ENCODE measurements at regions not wholly inside any gene's neighbourhood (a gene's known extent, or its start where the extent isn't known, plus 50 kb on each side); places are given as distances from the start of the nearest gene placed in this dataset.

DNA sequence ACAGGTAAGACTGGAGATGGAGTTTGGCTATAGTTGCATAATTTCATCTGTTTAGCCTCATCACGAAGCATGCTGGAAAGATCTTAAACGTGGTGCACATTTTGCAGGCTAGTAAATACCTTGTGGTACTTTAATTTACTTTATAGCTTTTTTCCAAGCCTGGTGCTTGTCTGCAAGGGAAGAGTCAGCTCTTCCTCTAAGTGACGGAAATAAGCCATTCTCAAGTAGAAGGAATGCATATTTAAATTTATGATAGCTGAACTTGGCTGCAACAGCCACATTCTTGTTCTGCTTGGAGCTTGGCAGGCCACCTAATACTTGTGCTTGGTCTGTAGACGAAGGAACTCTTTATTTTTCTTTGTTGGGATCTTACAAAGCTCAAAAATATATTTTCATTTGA, 188.0 kb upstream of the PIK3R1 start:
- Histone ChIP-seq H3K4me3 (ENCODE audit: low read depth, low read length) (no peak overlapping the region), H3K36me3 (ENCODE audit: control insufficient read depth in 2 of 2, insufficient read depth in 1 of 2, low read length in 2 of 2) (no peaks in the 10 kb centered on the region), H3K27ac (ENCODE audit: extremely low read depth, low read depth, low read length) (no peak overlapping the region), H3K9me3 (ENCODE audit: control insufficient read depth, insufficient read depth, low read depth, low read length) (no peaks in the 10 kb centered on the region), H3K4me1 (ENCODE audit: control insufficient read depth, insufficient read depth, low read length) (peaks cover 3% of the 10 kb centered on the region; the same call in 1 of the 2 replicates)
- no peak for TF ChIP-seq ZFP3 (tag by site-specific recombination; IDR thresholded peaks at IDR 0.05; ENCODE audit: low read depth)
- ChIA-PET CTCF (interaction anchor here (0.5 to 0.6 kb wide), 2 partner anchors 373 to 987 kb away, joined by 3 to 4 read pairs; no protein-coding TSS in a partner anchor), POLR2A (no interaction called here)

- CTCF ChIA-PET: interaction anchor here (0.5 kb wide), 1 partner anchor 993 kb away, joined by 3 read pairs; no protein-coding TSS in a partner anchor
- Histone ChIP-seq H3K4me1 (ENCODE audit: control insufficient read depth, insufficient read depth, low read length) (peaks cover 3% of the 10 kb centered on the region; the same call in 1 of the 2 replicates), H3K4me3 (ENCODE audit: low read depth, low read length) (no peak overlapping the region), H3K9me3 (ENCODE audit: control insufficient read depth, insufficient read depth, low read depth, low read length) (no peaks in the 10 kb centered on the region), H3K27ac (ENCODE audit: extremely low read depth, low read depth, low read length) (no peak overlapping the region), H3K36me3 (ENCODE audit: control insufficient read depth in 2 of 2, insufficient read depth in 1 of 2, low read length in 2 of 2) (no peaks in the 10 kb centered on the region)
- POLR2A ChIA-PET: no interaction called here
- TF ChIP-seq SCRT1 (tag by site-specific recombination; IDR thresholded peaks at IDR 0.05; ENCODE audit: borderline replicate concordance) (peak; percentile 56), KLF17 (tag by site-specific recombination; IDR thresholded peaks at IDR 0.05) (no peak), GLI4 (tag by site-specific recombination; IDR thresholded peaks at IDR 0.05) (no peak), ZNF776 (tag by site-specific recombination; IDR thresholded peaks at IDR 0.05; ENCODE audit: borderline replicate concordance) (no peak), ZBTB48 (tag by site-specific recombination; IDR thresholded peaks at IDR 0.05) (no peak), SCRT2 (tag by site-specific recombination; IDR thresholded peaks at IDR 0.05) (peak; percentile 65), ZFP37 (tag by site-specific recombination; IDR thresholded peaks at IDR 0.05) (no peak), YY1 (tag by site-specific recombination; IDR thresholded peaks at IDR 0.05) (no peak), ZNF747 (tag by site-specific recombination; IDR thresholded peaks at IDR 0.05) (no peak), ZNF768 (tag by site-specific recombination; IDR thresholded peaks at IDR 0.05) (no peak), ZNF175 (tag by site-specific recombination; IDR thresholded peaks at IDR 0.05) (no peak), PATZ1 (tag by site-specific recombination; IDR thresholded peaks at IDR 0.05) (no peak), TSHZ1 (tag by site-specific recombination; IDR thresholded peaks at IDR 0.05; ENCODE audit: borderline replicate concordance) (no peak), EGR2 (tag by site-specific recombination; IDR thresholded peaks at IDR 0.05; ENCODE audit: low read depth) (no peak), ZNF24 (tag by site-specific recombination; IDR thresholded peaks at IDR 0.05) (no peak)
- TF ChIP-seq, protein P1, sequence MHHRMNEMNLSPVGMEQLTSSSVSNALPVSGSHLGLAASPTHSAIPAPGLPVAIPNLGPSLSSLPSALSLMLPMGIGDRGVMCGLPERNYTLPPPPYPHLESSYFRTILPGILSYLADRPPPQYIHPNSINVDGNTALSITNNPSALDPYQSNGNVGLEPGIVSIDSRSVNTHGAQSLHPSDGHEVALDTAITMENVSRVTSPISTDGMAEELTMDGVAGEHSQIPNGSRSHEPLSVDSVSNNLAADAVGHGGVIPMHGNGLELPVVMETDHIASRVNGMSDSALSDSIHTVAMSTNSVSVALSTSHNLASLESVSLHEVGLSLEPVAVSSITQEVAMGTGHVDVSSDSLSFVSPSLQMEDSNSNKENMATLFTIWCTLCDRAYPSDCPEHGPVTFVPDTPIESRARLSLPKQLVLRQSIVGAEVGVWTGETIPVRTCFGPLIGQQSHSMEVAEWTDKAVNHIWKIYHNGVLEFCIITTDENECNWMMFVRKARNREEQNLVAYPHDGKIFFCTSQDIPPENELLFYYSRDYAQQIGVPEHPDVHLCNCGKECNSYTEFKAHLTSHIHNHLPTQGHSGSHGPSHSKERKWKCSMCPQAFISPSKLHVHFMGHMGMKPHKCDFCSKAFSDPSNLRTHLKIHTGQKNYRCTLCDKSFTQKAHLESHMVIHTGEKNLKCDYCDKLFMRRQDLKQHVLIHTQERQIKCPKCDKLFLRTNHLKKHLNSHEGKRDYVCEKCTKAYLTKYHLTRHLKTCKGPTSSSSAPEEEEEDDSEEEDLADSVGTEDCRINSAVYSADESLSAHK (tag by site-specific recombination; IDR thresholded peaks at IDR 0.05): no peak
These were observed 189.3 kb upstream of the PIK3R1 start for GRCh38 chr5:68026092-68026885.

All from HEK293 (cell line).